Gastrocnemius medialis (tissue), 4 donors: ENCODE measurements at regions not wholly inside any gene's neighbourhood (a gene's known extent, or its start where the extent isn't known, plus 50 kb on each side); places are given as distances from the start of the nearest gene placed in this dataset.

ENCODE experiments used
- CTCF ChIP-seq, 5 experiments: fragments of 450-650 bp in 3 of 5; fragments of 200-600 bp in 2 of 5; sonication (generic) in 2 of 5; IDR thresholded peaks in 4 of 5; conservative IDR thresholded peaks in 1 of 5; 1 replicate in 4 of 5; 2 replicates in 1 of 5; pipeline ENCODE4 v1.5.1; 2016 to 2019; ENCODE audit warnings: antibody characterized with exemption in 5 of 5, mild to moderate bottlenecking in 3 of 5, moderate library complexity in 3 of 5
- POLR2A ChIP-seq, 2 donors: fragments of 450-650 bp; IDR thresholded peaks; one replicate each; pipeline ENCODE4 v1.6.1; 2017; ENCODE audit warnings: antibody characterized with exemption in 2 of 2, mild to moderate bottlenecking in 2 of 2, moderate library complexity in 2 of 2

GRCh38 chr16:86992587-86992986 lies 324.6 kb downstream of the C16orf95 start:
- TF ChIP-seq CTCF (IDR thresholded peaks at IDR 0.05 in 4 of 5, conservative IDR thresholded peaks at IDR 0.05 in 1 of 5) (no peak), POLR2A (IDR thresholded peaks at IDR 0.05) (no peak)
